WERI-Rb-1 (cell line): ENCODE measurements at regions not wholly inside any gene's neighbourhood (a gene's known extent, or its start where the extent isn't known, plus 50 kb on each side); places are given as distances from the start of the nearest gene placed in this dataset.

Experiments
- DNase-seq: peaks from one replicate; pipeline ENCODE4 v3.0.0-alpha.2; 2020
- H3K27ac ChIP-seq: fragments of 250-450 bp; sonication (Bioruptor Pico); 2 replicates; pipeline ENCODE4 v1.5.1; 2020; ENCODE audit warnings: mild to moderate bottlenecking, moderate library complexity
- H3K27me3 ChIP-seq: fragments of 250-450 bp; sonication (Bioruptor Pico); 2 replicates; pipeline ENCODE4 v1.5.1; 2021; ENCODE audit warnings: mild to moderate bottlenecking, low read depth, moderate library complexity; ENCODE audit not compliant: insufficient read depth, severe bottlenecking
- H3K36me3 ChIP-seq: fragments of 250-450 bp; sonication (Bioruptor Pico); 2 replicates; pipeline ENCODE4 v1.5.1; 2020; ENCODE audit warnings: mild to moderate bottlenecking, moderate library complexity
- H3K4me3 ChIP-seq: 2 replicates; pipeline ENCODE4 v1.5.1; 2011; ENCODE audit warnings: low read depth, mild to moderate bottlenecking, control low read depth, low read length
- H3K9me3 ChIP-seq: fragments of 250-450 bp; sonication (Bioruptor Pico); 2 replicates; pipeline ENCODE4 v1.5.1; 2021; ENCODE audit warnings: mild to moderate bottlenecking, moderate library complexity; ENCODE audit not compliant: severe bottlenecking
- CTCF ChIP-seq: IDR thresholded peaks from 2 replicates; pipeline ENCODE4 v1.5.1; 2011; ENCODE audit warnings: low read depth, mild to moderate bottlenecking, control low read depth, inconsistent platforms, low read length

DNA sequence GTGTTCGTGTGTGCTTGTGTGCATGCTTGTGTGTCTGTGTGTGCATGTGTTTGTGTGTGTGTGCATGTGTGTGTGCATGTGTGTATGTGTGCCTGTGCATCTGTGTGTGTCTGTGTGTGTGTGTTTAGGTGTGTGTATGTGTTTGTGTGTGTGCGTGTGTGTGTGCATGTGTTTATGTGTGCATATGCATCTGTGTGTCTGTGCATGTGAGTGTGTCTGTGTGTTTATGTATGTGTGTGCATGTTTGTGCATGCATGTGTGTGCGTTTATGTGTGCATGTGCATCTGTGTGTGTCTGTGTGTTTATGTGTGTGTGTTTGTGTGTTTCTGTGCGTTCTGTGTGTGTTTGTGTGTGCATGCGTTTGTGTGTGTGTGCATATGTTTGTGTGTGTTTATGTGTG is 106.6 kb upstream of the TNRC6C start:
- no peaks in the 10 kb centered on the region for H3K9me3 ChIP-seq
- DNase-seq = no peak
- no peak overlapping the region for H3K4me3 ChIP-seq
- H3K36me3 ChIP-seq = no peaks in the 10 kb centered on the region
- H3K27ac ChIP-seq = no peak overlapping the region
- no peaks in the 10 kb centered on the region for H3K27me3 ChIP-seq
- no peak for TF ChIP-seq CTCF

DNA sequence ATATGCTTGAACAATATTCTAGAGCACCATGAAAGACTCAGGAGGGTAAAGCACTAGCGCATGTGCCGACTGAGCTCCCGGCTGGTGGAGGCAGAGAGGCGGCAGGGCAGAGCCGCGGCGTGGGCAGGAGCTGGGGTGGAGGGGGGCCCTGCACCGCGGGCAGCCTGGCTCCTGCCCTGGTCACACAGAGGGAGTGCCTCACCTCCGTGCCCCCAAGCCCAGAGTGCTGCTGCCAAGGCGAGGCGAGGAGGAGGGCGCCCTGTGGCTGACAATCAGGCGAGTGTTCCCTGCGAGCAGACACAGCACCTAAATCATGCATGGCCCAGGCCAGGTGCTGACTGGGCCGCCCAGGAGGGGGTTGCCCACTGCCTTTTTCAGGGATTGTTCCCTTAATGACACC is 105.8 kb upstream of the TNRC6C start:
- Histone ChIP-seq H3K36me3 (no peaks in the 10 kb centered on the region), H3K4me3 (no peak overlapping the region), H3K9me3 (no peaks in the 10 kb centered on the region), H3K27ac (no peak overlapping the region), H3K27me3 (no peaks in the 10 kb centered on the region)
- DNase-seq = no peak
- no peak for TF ChIP-seq CTCF

- TF ChIP-seq CTCF = no peak
- no peaks in the 10 kb centered on the region for H3K27me3 ChIP-seq
- H3K27ac ChIP-seq = no peak overlapping the region
- no peaks in the 10 kb centered on the region for H3K9me3 ChIP-seq
- no peak overlapping the region for H3K4me3 ChIP-seq
- H3K36me3 ChIP-seq = no peaks in the 10 kb centered on the region
- no peak for DNase-seq
Measured at GRCh38 chr17:77853191-77853977, 105.1 kb upstream of the TNRC6C start.

DNA sequence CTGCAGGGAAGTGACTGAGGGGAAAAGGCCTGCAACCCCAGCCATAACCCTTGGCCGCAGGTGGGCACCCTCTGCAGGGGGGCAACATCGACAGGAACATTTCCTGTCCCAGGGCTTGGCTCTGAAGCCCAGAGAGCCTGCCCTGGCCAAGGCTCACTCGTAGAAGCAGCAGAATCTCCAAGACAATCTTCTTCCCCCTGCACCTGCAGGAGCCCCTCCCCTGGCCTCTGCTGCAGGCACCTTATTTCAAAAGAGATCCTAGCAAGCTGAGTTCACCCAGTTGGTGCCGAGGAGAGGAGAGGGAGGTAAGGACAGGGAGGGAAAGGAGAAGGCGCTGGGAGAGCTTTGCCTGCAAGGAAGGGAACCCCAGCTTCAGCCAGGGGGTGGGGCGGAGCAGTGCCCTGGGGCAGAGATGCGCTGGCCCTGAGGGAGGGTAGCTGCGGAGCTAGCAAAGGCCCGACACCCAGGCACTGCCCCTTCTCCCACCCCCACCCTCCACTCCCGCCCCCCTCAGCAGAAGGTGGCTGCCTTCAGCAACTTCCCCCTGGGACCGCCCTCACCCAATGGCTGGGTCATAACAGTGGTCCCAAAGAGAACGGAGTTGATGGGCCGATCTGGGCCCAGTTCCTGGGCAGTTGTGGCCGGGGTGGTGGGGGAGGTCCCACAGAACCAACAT is 104.3 kb upstream of the TNRC6C start:
- H3K27ac ChIP-seq = no peak overlapping the region
- no peak for DNase-seq
- no peak overlapping the region for H3K4me3 ChIP-seq
- TF ChIP-seq CTCF = no peak
- H3K9me3 ChIP-seq = no peaks in the 10 kb centered on the region
- H3K27me3 ChIP-seq = no peaks in the 10 kb centered on the region
- no peaks in the 10 kb centered on the region for H3K36me3 ChIP-seq

- no peak overlapping the region for H3K4me3 ChIP-seq
- no peak overlapping the region for H3K27ac ChIP-seq
- H3K36me3 ChIP-seq = no peaks in the 10 kb centered on the region
- DNase-seq = no peak
- H3K9me3 ChIP-seq = no peaks in the 10 kb centered on the region
- H3K27me3 ChIP-seq = no peaks in the 10 kb centered on the region
- TF ChIP-seq CTCF = no peak
Measured at GRCh38 chr17:77854759-77855745, 103.5 kb upstream of the TNRC6C start.
